ENCODE measurements at regions not wholly inside any gene's neighbourhood (a gene's known extent, or its start where the extent isn't known, plus 50 kb on each side); places are given as distances from the start of the nearest gene placed in this dataset.
"Not testable (repeated sequence)": the region's sequence is repeated elsewhere in the genome, so short reads cannot be mapped to it uniquely, and the experiment has no call there.

GRCh38 chr12:17884581-17884980 lies 205.4 kb downstream of the RERGL start:
- H3F3A ChIP-seq (ENCODE audit: control insufficient read depth, insufficient read depth), result no peaks in the 10 kb centered on the region
- no peaks in the 10 kb centered on the region for H3K79me2 ChIP-seq (ENCODE audit: control insufficient read depth, low read length)
- no peaks in the 10 kb centered on the region for H3K4me1 ChIP-seq (ENCODE audit: control insufficient read depth, low read length)
- no peaks in the 10 kb centered on the region for H3K9me2 ChIP-seq (replicated peaks; ENCODE audit: control insufficient read depth, low read length)
- no peaks in the 10 kb centered on the region for H4K20me1 ChIP-seq (ENCODE audit: control insufficient read depth, insufficient read depth, low read depth, low read length)
- no peak overlapping the region for H3K4me3 ChIP-seq (ENCODE audit: low read length)
- no peak overlapping the region for H3K4me2 ChIP-seq (ENCODE audit: low read length)
- no peaks in the 10 kb centered on the region for H3K36me3 ChIP-seq (ENCODE audit: control insufficient read depth, low read length)
- TF ChIP-seq EZH2phosphoT487 (IDR thresholded peaks at IDR 0.05; ENCODE audit: borderline replicate concordance, low read length), result no peak
- TF ChIP-seq CTCF (IDR thresholded peaks at IDR 0.05; ENCODE audit: low read depth, low read length, poor library complexity, severe bottlenecking), result no peak
- no peaks in the 10 kb centered on the region for H3K9me3 ChIP-seq (ENCODE audit: control insufficient read depth, insufficient read depth, low read length)
- no peaks in the 10 kb centered on the region for H3K27me3 ChIP-seq (ENCODE audit: control insufficient read depth, low read length)
- H3K27ac ChIP-seq (ENCODE audit: low read depth, low read length), result no peak overlapping the region

- Histone ChIP-seq H3K27ac (ENCODE audit: low read depth, low read length) (no peak overlapping the region), H3K4me2 (ENCODE audit: low read length) (no peak overlapping the region), H3K4me3 (ENCODE audit: low read length) (no peak overlapping the region), H3K9me3 (ENCODE audit: control insufficient read depth, insufficient read depth, low read length) (peaks cover 10% of the 10 kb centered on the region; the same call in 1 of the 2 replicates), H3K36me3 (ENCODE audit: control insufficient read depth, low read length) (no peaks in the 10 kb centered on the region), H4K20me1 (ENCODE audit: control insufficient read depth, insufficient read depth, low read depth, low read length) (no peaks in the 10 kb centered on the region), H3K4me1 (ENCODE audit: control insufficient read depth, low read length) (no peaks in the 10 kb centered on the region), H3K27me3 (ENCODE audit: control insufficient read depth, low read length) (no peaks in the 10 kb centered on the region), H3F3A (ENCODE audit: control insufficient read depth, insufficient read depth) (no peaks in the 10 kb centered on the region), H3K79me2 (ENCODE audit: control insufficient read depth, low read length) (no peaks in the 10 kb centered on the region), H3K9me2 (replicated peaks; ENCODE audit: control insufficient read depth, low read length) (no peaks in the 10 kb centered on the region)
- no peak for TF ChIP-seq CTCF (IDR thresholded peaks at IDR 0.05; ENCODE audit: low read depth, low read length, poor library complexity, severe bottlenecking)
- no peak for TF ChIP-seq EZH2phosphoT487 (IDR thresholded peaks at IDR 0.05; ENCODE audit: borderline replicate concordance, low read length)
These were observed 211.3 kb downstream of the RERGL start for GRCh38 chr12:17878714-17879113.

GRCh38 chr12:17875230-17875629 lies 214.8 kb downstream of the RERGL start:
- no peaks in the 10 kb centered on the region for H3K4me1 ChIP-seq (ENCODE audit: control insufficient read depth, low read length)
- H3K4me2 ChIP-seq (ENCODE audit: low read length), result no peak overlapping the region
- no peaks in the 10 kb centered on the region for H3K27me3 ChIP-seq (ENCODE audit: control insufficient read depth, low read length)
- no peaks in the 10 kb centered on the region for H3K79me2 ChIP-seq (ENCODE audit: control insufficient read depth, low read length)
- H3K27ac ChIP-seq (ENCODE audit: low read depth, low read length), result no peak overlapping the region
- H3K9me3 ChIP-seq (ENCODE audit: control insufficient read depth, insufficient read depth, low read length), result peaks cover 10% of the 10 kb centered on the region; the same call in 1 of the 2 replicates
- no peaks in the 10 kb centered on the region for H4K20me1 ChIP-seq (ENCODE audit: control insufficient read depth, insufficient read depth, low read depth, low read length)
- no peaks in the 10 kb centered on the region for H3F3A ChIP-seq (ENCODE audit: control insufficient read depth, insufficient read depth)
- TF ChIP-seq EZH2phosphoT487 (IDR thresholded peaks at IDR 0.05; ENCODE audit: borderline replicate concordance, low read length), result no peak
- TF ChIP-seq CTCF (IDR thresholded peaks at IDR 0.05; ENCODE audit: low read depth, low read length, poor library complexity, severe bottlenecking), result no peak
- H3K36me3 ChIP-seq (ENCODE audit: control insufficient read depth, low read length), result no peaks in the 10 kb centered on the region
- no peaks in the 10 kb centered on the region for H3K9me2 ChIP-seq (replicated peaks; ENCODE audit: control insufficient read depth, low read length)
- H3K4me3 ChIP-seq (ENCODE audit: low read length), result no peak overlapping the region

GRCh38 chr12:17866802-17867201 lies 223.2 kb downstream of the RERGL start:
- no peak overlapping the region for H3K27ac ChIP-seq (ENCODE audit: low read depth, low read length)
- no peak overlapping the region for H3K4me2 ChIP-seq (ENCODE audit: low read length)
- H3F3A ChIP-seq (ENCODE audit: control insufficient read depth, insufficient read depth), result no peaks in the 10 kb centered on the region
- no peaks in the 10 kb centered on the region for H4K20me1 ChIP-seq (ENCODE audit: control insufficient read depth, insufficient read depth, low read depth, low read length)
- TF ChIP-seq CTCF (IDR thresholded peaks at IDR 0.05; ENCODE audit: low read depth, low read length, poor library complexity, severe bottlenecking) (no peak), EZH2phosphoT487 (IDR thresholded peaks at IDR 0.05; ENCODE audit: borderline replicate concordance, low read length) (no peak)
- no peaks in the 10 kb centered on the region for H3K9me2 ChIP-seq (replicated peaks; ENCODE audit: control insufficient read depth, low read length)
- H3K4me1 ChIP-seq (ENCODE audit: control insufficient read depth, low read length), result no peaks in the 10 kb centered on the region
- no peaks in the 10 kb centered on the region for H3K27me3 ChIP-seq (ENCODE audit: control insufficient read depth, low read length)
- H3K79me2 ChIP-seq (ENCODE audit: control insufficient read depth, low read length), result no peaks in the 10 kb centered on the region
- H3K36me3 ChIP-seq (ENCODE audit: control insufficient read depth, low read length), result no peaks in the 10 kb centered on the region
- no peak overlapping the region for H3K4me3 ChIP-seq (ENCODE audit: low read length)
- no peaks in the 10 kb centered on the region for H3K9me3 ChIP-seq (ENCODE audit: control insufficient read depth, insufficient read depth, low read length)

- H4K20me1 ChIP-seq (ENCODE audit: control insufficient read depth, insufficient read depth, low read depth, low read length); H3K79me2 ChIP-seq (ENCODE audit: control insufficient read depth, low read length); H3K27ac ChIP-seq (ENCODE audit: low read depth, low read length); H3K36me3 ChIP-seq (ENCODE audit: control insufficient read depth, low read length); H3K4me3 ChIP-seq (ENCODE audit: low read length); H3F3A ChIP-seq (ENCODE audit: control insufficient read depth, insufficient read depth); H3K4me1 ChIP-seq (ENCODE audit: control insufficient read depth, low read length); H3K9me2 ChIP-seq (replicated peaks; ENCODE audit: control insufficient read depth, low read length); H3K4me2 ChIP-seq (ENCODE audit: low read length); H3K9me3 ChIP-seq (ENCODE audit: control insufficient read depth, insufficient read depth, low read length); H3K27me3 ChIP-seq (ENCODE audit: control insufficient read depth, low read length): not testable (repeated sequence)
These were observed 234.4 kb downstream of the RERGL start for GRCh38 chr12:17855548-17855947.

All from DOHH2 (cell line).